GM19240 (cell line): ENCODE measurements at regions not wholly inside any gene's neighbourhood (a gene's known extent, or its start where the extent isn't known, plus 50 kb on each side); places are given as distances from the start of the nearest gene placed in this dataset.
"Not testable (repeated sequence)": the region's sequence is repeated elsewhere in the genome, so short reads cannot be mapped to it uniquely, and the experiment has no call there.

ENCODE experiments used
- DNase-seq: peaks from one replicate; pipeline ENCODE4 v3.0.0; 2011; ENCODE audit warnings: low spot score; ENCODE audit not compliant: insufficient read length

DNA sequence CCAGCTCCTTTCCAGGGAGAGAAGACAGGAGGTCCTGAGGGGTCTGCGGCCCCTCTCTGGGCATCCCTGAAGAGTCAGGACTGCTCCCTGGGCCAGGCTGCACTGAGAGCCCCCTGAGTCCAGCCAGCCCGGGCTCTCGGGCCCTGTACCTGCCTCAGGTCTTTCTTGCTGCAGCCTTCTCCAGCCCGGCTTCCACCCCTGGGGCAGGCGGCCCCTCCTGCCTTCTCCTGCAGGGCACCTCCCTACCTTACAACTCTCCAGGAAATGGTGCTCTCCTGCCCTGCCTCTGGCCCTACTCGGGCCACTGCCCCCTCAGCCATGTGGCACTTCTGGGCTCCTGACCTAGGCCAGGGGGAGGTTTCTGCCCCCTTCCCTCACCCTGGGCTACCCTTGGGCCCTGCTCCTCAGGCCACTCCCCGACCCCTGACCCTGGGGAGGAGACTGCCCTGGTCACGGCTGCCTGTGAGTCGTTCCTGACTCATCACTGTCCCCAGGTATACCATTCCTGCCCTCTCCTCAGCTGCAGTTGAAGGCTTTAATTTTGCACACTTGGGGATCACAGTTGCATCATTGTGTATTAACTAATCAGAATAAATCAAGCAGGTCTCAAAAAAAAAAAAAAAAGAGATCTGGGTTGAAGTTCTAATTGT is 251.1 kb downstream of the NXPE2 start:
- no peak for DNase-seq

DNA sequence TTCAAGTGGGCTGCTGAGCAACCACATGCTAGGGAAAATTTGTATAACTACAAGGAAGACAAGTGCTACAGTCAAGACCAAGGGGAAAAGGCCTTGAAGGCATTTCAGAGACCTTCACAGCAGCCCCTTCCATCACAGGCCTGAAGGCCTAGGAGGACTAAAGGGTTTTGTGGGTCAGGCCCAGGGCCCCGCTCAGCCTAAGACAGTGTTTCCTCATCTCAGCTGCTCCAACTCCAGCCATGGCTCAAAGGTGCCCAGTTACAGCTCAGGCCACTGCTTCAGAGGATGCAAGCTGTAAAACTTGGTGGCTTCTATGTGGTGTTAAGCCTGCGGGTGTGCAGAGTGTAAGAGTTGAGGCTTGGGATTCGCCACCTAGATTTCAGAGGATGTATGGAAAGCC is 260.5 kb downstream of the NXPE2 start:
- no peak for DNase-seq

DNA sequence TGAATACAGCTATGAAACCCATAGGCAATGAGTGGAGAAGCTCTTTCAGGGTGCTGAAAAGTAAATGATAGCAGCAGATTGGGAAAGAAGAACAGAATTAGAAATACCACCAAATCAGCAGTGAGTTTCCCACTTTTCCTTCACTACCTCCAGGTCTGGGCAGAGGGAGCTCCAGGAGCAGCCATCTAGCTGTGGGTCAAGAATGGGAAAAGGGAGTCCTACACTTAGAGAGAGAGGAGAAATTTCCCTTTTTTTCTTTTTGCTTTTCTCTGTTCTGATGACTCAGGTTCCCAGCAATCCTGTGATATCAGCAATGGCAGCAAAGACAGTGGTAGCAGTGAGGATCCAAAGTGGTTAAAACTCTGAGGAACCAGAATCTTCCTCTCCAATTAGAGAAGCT is 263.9 kb downstream of the NXPE2 start:
- DNase-seq: no peak

DNA sequence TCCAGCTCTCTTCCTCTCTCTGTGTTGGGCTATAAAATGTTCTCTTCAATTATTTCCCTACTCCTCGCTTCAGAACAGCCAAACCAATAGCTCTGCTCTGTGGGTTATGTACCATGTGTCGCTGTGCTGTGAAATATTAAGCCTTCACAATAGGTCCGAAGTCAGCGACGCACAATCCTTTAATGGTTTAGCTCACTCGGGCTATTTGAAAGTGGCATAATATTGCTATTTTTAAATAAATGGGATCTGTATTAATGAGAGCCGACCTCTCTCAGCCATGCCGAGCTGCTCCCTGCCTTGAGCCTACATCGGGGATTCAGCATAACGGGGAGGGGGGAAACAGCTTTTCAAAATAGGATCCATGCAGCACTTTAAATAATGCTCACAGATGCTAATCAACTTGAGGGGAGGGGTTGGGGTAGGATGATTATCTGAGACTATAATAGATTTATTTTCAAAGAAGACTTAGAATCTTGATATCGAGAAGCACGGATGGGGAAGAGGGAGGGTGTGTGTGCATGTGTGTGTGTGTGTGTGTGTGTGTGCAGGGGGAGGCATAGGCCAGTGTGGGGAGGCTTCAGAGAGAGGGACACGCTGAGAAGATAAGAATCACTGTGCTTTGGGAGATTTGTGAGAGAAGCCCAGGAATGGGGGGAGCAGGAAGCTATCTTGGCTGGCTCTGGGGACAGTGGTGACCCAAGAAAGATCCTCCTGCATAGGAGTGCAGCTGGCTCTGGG is 271.5 kb downstream of the NXPE2 start:
- DNase-seq: no peak

DNA sequence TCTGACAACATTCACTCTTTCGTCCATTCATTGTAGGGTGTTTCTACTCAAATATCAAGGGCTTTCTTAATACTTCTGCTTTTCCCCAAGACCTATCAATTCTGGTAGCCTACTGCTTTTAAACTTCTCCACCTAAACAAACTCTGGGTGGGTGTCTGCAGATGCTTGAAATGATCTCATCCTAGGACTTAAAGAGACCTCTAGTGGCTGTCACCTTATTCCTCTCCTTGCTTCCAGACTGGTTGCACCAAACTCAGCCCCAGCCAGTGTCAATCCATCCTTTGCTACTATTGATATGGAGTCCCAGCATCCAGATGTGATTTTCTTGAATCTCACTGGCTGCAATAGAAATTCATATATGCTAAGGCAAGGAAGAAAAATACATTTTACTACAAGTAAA is 274.7 kb downstream of the NXPE2 start:
- no peak for DNase-seq

DNA sequence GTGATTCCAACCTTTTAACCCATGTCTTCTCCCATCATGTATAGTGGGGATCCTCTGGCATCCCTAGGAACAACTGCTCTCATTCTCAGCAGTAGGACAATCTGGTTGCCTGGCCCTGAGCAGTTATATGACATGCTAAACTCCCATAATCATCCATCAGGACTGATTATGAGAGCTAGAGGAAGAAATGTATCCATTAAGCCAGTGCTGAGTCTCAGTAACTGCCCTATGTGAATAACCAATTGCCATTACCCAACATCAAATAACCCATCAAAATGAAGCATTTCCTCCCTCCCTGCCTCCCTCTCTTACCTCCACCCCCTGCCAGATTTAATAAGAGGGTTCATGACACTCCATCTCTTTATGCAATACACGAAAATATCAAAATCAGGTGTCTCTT is 277.6 kb downstream of the NXPE2 start:
- DNase-seq: no peak

DNA sequence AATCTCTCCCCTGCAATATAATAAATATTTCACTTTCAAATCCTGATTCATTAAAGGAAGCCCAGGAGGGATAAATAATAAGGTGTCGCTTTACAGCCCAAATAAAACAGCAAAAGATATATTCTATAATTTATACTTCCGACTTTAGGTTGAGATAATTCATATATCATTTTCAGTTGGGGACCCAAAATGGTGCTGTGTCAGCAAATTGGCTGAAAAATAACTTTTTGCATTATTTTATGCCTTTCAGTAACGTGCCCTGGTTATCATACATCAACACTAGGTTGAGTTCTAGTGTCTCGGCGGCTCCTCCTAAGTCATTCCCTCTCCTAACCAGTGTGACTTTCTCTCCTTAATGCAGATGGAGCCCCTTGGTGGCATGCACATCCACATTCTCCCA is 278.2 kb downstream of the NXPE2 start:
- DNase-seq: no peak

DNA sequence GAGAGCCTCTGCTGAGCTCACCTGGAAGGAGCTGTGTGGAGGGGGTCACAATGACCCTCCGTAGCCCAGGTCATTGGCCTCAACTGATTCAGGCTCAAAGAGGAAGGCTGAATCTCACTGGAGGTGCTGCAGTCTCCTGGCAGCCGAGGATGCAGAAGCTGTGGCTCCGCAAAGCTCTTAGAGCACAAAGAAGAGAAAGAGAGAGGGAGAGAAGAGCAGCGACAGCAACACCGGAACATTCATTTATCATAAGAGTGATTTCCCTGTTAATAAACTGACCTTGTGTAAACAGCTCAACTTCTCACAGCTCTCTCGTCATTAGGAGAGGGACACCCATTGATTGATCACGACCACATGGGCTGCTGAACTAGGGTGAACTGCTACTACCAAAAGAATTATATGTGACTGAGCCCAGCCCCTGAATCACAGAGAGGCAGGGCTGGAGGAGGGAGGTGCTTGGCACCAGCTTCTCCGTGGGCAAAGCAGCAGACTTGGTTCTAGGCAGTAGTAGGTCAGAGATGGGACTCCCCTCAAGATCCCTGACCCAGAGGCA is 281.7 kb downstream of the NXPE2 start:
- DNase-seq: no peak

DNA sequence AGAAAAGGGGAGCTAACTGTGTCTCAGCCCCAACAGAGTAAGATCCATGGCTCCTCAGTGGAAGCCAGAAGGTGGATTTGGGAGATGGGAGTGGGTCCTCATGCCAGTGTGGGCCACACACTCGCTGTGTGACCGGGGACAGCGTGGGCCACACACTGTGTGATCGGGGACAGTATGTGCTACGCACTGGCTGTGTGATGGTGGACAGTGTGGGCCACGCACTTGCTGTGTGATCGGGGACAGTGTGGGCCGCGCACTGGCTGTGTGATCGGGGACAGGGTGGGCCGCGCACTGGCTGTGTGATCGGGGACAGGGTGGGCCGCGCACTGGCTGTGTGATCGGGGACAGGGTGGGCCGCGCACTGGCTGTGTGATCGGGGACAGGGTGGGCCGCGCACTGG is 282.5 kb downstream of the NXPE2 start:
- not testable (repeated sequence) for DNase-seq

DNA sequence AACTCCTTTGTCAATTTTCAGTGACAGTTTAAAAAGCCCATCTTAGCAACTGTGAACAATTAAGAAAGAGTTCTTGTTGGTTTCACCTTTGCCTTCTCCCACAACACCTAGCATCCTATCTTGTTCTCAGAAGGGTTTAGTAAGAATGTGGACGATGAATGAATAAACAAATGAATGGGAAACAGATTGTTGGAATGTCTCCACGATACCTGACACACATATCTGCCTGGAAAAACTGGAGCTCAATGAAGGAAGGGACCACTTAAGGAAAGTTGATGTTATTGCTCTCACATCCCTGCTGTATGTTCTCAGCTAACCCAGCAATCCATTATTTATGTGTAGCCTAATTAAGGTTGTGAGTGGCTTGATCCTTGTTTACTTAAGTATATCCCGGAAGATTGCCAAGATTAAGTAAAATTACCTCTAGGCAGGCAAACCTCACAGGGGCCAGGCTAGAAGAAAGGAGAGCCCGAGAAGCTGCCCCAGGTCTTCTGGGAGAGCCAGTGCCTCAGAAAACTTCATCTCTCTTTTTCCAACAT is 286.4 kb downstream of the NXPE2 start:
- DNase-seq: no peak

DNA sequence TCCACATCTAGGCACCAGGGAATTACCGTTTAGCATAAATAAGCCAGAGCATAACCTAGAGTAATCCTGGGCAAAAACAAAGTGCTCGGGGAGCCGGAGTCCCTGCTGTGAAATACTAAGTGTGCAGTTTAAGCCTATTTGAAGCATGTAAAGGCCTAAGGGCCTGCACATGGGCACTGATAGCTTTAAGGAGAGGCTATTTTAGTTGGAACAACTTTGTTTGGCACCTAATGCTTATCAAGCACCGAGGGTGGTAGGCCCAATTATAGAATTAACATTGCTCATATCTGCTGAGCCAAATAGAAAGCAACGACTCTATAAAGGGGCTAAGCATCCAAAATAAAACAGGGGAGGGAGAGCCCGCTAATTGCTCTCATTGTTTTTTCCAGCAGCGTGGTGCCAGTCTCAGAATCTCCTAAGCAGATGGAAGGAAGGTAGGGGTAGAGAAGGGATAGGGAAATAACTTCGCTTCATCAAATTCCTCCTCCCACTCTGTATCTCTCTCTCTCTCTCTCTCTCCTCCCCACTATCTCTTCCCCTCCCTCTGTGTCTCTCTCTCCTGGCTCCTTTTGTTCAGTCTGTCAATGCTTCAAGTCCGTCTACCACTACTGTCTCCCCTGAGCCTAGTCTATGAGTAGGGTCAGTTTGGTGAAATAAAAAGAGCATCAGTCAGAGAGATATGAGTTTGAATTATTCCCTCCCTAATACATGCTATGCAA is 292.8 kb downstream of the NXPE2 start:
- no peak for DNase-seq

DNA sequence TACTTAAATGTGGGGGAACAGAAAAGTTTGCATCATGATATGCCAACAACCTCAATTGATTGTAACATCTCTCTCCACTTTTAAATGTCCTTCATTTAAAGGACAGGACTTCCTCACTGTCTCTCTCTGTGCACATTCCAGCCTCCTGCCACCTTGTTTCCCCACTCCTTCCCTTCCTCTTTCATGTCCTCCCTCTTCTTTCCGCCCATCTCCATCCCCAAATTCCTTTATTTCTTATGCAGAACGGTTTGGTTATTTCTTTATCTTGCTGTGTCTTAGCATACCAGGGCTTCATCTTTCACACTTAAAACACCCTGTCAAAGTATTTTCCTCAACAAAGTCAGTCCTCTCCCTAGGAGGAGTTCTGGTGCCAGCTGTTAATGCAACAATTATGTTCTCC is 293.8 kb downstream of the NXPE2 start:
- DNase-seq: no peak

DNA sequence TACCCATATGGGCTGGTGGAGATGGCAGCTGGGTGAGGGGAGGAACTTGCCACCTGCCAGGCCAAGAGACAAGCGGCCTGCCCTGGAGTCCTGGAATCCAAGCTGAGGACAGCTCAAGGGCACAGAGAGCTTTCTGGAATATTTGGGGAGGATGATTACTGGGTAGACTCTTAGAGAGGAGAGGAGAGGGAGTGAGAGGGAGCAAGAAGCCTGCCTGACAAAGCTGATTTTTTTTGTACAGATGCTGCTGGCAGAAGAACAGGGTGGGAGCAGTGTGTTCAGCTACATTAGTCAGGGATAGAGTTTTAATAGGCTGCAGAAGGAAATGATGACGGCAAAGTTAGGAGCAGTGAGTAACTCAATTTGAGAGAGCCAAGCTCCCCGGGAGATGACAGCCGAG is 299.3 kb downstream of the NXPE2 start:
- no peak for DNase-seq

DNA sequence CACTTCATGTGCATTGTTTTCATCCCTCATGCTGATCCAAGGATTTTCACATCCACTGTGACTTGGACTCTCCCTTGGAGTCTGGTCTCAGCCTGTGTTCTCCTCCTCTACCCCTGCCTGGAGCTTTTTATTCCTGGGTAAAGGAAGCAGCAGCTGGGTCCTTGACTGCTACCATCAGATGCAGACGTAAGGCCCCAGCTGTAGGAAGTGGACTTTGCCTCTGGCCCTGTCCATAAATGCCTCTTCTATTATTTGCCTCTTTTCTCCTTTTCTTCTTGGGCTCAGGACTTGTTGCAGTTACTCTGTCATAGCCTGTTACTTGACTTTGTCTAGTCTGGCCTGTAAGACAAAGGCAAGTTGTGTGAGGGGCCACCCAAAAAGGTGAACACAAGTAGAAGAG is 303.8 kb downstream of the NXPE2 start:
- DNase-seq: no peak

DNA sequence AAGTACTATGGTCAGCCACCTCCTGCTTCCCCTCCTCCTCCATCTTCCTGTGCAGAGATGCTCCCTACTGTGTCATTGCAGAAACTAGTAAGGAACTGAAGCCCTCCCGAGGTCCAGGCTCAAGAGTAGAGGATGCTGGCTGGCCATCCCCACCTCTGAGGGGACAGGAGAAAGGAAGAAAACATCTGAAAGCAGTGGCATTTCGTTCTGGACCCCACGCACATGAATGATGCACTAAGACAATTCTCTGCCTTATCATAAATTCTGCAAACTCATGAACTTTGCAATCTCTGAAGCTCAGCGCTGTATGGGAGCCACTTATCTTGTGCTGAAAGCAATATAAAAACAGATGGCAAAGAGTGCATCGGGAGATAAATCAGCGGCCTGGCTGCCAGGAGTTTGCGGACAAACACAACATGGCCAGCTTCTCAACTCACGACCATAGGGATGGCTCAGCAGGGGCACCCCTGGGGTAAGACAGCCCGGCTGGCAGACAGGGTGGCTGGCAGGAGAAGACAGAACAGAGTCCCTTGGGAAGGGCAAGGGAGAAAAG is 306.4 kb downstream of the NXPE2 start:
- DNase-seq: no peak

DNA sequence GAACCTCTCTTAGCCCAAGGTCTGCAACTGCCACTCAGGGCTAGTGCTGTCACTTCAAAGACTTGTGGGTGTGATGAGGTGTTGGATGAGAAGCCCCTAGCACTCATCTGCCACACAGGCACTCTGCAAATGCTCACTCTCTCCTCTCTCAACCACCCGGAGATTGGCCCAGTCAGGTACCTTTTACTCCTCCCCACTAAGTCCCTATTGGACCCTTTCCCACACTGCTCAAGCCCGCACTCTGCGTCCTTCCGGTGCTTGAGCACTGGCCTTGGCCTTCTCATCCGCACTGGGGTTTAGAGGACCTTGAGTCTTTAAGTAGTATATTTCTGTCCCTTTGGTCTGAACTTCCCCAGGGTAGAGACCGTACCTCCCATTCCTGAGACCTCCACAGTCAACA is 308.0 kb downstream of the NXPE2 start:
- DNase-seq: no peak

DNA sequence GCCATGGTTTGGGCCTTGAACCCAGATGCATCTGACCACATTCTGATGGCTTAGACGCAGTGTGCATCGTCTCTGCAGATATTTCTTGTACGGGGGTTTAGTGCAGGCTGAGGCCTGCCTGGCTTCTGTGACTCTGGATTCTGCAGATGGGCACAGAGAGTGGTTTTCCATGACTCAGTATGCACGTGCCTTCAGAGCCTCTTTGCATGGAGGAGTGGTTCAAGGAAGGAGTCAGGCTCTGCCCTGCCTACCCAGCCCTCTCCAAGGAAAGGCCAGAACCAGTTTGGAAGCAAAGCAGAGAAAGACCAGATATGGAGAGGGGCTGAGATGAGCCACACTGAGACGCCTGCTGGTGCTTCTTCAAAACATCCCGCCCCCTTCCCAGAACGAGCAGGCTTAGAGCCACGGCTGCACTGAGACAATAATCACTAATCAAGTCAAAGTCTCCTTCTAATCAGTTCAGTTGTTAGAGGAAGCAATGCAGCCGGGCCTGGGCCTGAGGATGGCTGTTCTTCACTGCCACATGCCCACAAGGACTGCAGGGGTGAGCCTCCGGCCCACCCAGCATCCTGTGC is 308.9 kb downstream of the NXPE2 start:
- DNase-seq: no peak

DNA sequence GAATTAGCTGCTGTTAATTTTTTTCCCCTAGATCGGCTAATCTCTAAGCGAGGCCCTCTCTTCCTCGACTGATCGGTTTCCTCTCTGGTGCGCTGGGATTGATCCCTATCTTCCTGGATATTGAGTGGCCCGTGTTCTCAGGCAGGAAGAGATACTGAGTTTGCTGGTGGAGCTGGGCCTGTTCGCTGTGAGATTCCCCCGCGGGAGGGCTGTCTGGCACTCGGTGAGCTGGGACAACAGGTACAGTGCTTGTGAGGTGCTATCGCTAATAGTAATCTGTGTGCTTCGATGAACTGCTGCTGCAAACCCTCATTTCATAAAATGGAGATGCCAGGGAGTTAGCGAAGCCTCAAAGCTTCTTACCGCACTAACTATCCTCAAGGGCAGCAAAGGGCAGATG is 310.3 kb downstream of the NXPE2 start:
- DNase-seq: no peak

DNA sequence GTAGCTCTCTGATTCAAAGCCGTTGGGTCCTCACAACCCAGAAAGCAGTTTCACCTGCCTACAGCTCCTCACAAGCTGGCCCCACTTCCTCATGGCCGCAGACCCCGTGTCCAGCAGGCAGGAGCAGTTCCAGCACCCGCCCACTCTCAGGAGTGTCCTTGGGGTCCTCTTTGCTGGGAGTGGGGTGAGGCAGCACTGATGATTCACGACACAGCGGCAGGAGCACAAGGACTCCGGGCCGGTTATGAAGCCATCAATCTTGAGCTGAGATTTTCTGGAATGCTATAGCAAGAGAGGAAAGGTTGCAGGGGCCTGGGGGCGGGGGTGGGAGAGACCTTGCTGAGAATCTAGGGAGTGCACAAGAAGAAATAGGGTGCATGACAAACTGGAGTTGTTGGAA is 311.2 kb downstream of the NXPE2 start:
- no peak for DNase-seq

DNA sequence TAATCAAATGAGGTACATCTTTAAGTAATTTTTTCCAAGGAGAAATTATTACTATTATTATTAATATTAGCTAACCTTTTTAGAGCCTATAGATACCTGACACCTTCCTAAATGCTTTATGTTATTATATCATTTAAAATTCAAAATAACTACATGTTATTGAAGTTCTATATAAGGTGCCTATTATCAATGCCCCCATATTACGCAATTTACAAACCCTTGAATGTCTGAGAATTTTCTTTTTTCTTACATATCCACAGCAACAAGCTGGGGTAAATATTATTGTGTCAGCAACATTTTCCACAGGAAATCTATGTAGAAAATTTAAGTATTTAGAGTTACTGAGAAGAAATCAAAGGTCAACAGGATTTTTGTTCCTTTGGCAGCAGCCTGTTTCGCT is 327.3 kb downstream of the NXPE2 start:
- DNase-seq: no peak

DNA sequence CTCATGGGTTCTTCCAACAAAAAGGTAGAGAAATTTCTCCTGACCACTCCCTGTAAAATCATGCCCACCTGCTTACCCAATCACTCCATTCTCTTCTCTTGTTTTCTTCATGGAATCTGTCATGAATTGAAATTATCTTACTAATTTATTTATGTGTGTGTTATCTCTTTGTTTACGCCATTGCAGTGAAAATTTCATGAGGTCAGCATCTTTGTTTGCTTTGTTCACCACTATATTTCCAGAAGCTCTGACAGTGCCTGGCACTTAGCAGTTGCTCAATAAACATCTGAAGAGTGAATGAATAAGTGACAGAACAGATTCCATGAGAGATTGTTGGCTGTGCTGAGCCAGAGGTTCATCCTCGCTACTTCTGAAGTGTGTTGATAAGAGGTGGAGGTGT is 329.5 kb downstream of the NXPE2 start:
- no peak for DNase-seq

DNA sequence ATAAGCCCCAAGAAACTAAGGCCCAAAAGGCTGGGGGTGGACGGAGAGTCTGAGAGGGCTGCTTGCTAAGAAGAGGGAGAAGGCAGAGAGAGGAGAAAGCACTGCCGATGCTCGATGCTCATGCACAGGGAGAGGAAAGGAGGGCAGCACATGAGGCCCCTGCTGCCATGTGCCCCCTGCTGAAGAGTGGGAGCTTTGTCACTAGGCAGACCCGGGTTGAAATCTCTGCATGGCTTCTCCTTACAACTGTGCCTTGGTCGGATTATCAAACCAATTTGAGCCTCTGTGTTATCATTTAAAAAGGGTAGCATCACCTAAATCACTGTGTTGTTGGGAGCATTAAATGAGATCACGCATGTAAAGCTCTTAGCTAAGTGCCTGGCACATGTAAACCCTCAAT is 330.5 kb downstream of the NXPE2 start:
- no peak for DNase-seq
